ENCODE measurements at regions not wholly inside any gene's neighbourhood (a gene's known extent, or its start where the extent isn't known, plus 50 kb on each side); places are given as distances from the start of the nearest gene placed in this dataset.

GRCh38 chr13:31663880-31664585 lies 75.3 kb upstream of the RXFP2 start:
- TF ChIP-seq POLR2A (IDR thresholded peaks at IDR 0.05) (no peak), CTCF (IDR thresholded peaks at IDR 0.05) (no peak)
